ENCODE measurements at regions not wholly inside any gene's neighbourhood (a gene's known extent, or its start where the extent isn't known, plus 50 kb on each side); places are given as distances from the start of the nearest gene placed in this dataset.

DNA sequence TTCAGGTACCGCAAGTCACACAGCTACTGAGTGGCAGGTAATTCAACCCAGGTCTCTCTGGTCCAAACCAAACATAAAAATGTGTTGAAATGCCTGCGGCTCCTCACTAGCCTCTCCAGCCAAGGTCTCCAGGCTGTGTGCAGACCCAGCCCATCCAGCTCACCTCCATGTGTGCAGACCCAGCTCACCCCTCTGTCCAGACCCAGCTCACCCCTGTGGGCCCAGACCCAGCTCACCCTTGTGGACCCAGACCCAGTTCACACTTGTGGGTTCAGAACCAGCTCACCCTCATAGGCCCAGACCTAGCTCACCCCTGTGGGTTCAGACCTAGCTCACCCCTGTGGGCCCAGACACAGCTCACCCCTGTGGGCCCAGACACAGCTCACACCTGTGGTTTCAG is 188.0 kb upstream of the ADCY2 start:
- H3K27me3 Mint-ChIP-seq (ENCODE audit: low read depth), result peaks cover 5% of the 10 kb centered on the region
- peak overlapping the region in 2 of 3 experiments; percentile 90 to 94 for H3K27ac Mint-ChIP-seq

DNA sequence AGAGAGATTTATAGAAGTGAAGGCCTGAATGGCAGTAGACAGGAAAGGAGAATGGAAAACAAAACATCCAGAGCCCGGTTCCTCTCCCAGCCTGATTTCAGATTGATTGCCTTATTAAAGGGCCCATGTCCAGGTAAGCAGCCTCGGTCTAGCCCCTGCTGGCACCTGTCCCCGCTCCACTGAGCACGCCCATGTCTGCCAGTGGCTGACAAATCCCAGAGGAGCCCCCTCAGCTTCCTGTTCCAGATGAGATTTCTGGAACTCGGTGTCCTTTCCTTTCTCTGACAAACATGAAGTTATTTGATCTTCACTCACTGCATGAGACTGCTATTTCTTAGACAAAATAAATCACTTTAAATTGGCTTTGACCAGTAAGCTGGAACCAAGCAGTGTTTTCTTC is 187.0 kb upstream of the ADCY2 start:
- peaks cover 5% of the 10 kb centered on the region for H3K27me3 Mint-ChIP-seq (ENCODE audit: low read depth)

More for the DNA sequence above, 188.0 kb upstream of the ADCY2 start:
- Mint-ChIP-seq H3K4me3 (no peak overlapping the region), H3K36me3 (ENCODE audit: low read depth) (peaks cover 3% of the 10 kb centered on the region), H3K4me1 (peaks cover 17% of the 10 kb centered on the region), H3K9me3 (peaks cover 3% of the 10 kb centered on the region)
- TF ChIP-seq, protein P1, sequence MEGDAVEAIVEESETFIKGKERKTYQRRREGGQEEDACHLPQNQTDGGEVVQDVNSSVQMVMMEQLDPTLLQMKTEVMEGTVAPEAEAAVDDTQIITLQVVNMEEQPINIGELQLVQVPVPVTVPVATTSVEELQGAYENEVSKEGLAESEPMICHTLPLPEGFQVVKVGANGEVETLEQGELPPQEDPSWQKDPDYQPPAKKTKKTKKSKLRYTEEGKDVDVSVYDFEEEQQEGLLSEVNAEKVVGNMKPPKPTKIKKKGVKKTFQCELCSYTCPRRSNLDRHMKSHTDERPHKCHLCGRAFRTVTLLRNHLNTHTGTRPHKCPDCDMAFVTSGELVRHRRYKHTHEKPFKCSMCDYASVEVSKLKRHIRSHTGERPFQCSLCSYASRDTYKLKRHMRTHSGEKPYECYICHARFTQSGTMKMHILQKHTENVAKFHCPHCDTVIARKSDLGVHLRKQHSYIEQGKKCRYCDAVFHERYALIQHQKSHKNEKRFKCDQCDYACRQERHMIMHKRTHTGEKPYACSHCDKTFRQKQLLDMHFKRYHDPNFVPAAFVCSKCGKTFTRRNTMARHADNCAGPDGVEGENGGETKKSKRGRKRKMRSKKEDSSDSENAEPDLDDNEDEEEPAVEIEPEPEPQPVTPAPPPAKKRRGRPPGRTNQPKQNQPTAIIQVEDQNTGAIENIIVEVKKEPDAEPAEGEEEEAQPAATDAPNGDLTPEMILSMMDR (IDR thresholded peaks at IDR 0.05; ENCODE audit: unreplicated experiment in 3 of 3), result no peak

DNA sequence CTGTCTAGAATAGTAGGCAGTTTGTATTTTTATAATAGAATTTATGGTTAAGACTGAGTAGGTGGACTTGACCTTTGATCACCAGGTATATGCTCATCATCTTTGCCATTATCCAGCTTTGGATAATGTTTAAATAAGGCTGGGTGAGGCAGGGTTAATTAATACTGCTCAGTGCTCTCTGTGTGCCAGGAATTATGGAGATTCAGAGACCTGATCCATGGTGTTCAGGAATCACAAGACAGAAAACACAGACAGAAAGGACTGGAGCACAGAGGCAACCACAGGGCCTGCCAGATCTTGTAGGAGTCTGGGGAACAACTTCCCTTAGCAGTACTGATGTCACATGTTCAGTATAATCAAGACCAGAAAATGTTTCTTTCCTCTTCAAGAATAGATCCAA is 186.3 kb upstream of the ADCY2 start:
- Mint-ChIP-seq H3K4me3 (no peak overlapping the region), H3K9me3 (peaks cover 2% of the 10 kb centered on the region)

More for the DNA sequence above, 187.0 kb upstream of the ADCY2 start:
- Mint-ChIP-seq H3K9me3 (peaks cover 3% of the 10 kb centered on the region), H3K27ac (peak overlapping the region; percentile 89 to 94 (median 90)), H3K36me3 (ENCODE audit: low read depth) (peaks cover 3% of the 10 kb centered on the region), H3K4me3 (no peak overlapping the region), H3K4me1 (peaks cover 17% of the 10 kb centered on the region)
- TF ChIP-seq, protein P1 (IDR thresholded peaks at IDR 0.05; ENCODE audit: unreplicated experiment in 3 of 3), result no peak

DNA sequence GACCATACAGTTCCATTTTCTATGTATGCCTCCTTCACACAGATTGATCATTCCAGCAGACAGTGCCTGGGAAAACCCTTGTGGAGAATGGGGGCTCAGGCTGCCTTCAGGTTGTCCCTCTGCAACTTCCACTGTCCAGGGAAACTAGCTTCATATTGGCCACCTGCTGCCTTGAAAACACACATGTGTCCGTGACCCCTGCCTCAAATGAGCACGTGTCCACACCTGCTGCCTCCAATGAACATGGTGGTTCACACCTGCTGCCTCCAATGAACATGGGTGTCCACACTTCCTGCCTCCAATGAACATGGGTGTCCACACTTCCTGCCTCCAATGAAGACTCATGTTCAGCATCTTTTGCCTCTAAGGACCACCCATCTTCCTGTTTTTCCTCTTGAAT is 185.4 kb upstream of the ADCY2 start:
- H3K4me3 Mint-ChIP-seq, result no peak overlapping the region
- peaks cover 5% of the 10 kb centered on the region for H3K27me3 Mint-ChIP-seq (ENCODE audit: low read depth)
- peak overlapping the region in 2 of 3 experiments; percentile 89 to 94 for H3K27ac Mint-ChIP-seq
- H3K4me1 Mint-ChIP-seq, result peaks cover 17% of the 10 kb centered on the region
- no peaks in the 10 kb centered on the region for H3K9me3 Mint-ChIP-seq
- TF ChIP-seq, protein P1 (IDR thresholded peaks at IDR 0.05; ENCODE audit: unreplicated experiment in 3 of 3), result no peak
- H3K36me3 Mint-ChIP-seq (ENCODE audit: low read depth), result no peaks in the 10 kb centered on the region

More for the DNA sequence above, 186.3 kb upstream of the ADCY2 start:
- TF ChIP-seq, protein P1 (IDR thresholded peaks at IDR 0.05; ENCODE audit: unreplicated experiment in 3 of 3), result no peak
- Mint-ChIP-seq H3K27ac (peak overlapping the region; percentile 89 to 94 (median 90)), H3K4me1 (peaks cover 17% of the 10 kb centered on the region), H3K36me3 (ENCODE audit: low read depth) (peaks cover 3% of the 10 kb centered on the region), H3K27me3 (ENCODE audit: low read depth) (peaks cover 5% of the 10 kb centered on the region)

DNA sequence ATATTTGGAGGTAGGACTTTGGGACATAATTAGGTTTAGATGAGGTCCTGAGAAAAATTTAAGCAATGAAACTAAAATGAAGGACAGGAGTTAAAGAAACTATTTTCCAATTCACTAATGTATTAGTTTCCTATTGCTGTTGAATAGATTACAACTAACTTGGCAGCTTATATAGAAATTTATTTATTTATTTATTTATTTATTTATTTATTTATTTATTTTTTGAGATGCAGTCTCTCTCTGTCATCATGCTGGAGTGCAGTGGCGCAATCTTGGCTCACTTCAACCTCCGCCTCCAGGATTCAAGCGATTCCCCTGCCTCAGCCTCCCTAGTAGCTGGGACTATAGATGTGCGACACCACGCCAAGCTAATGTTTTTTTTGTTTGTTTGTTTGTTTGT is 182.4 kb upstream of the ADCY2 start:
- H3K27me3 Mint-ChIP-seq (ENCODE audit: low read depth), result no peaks in the 10 kb centered on the region
- no peaks in the 10 kb centered on the region for H3K9me3 Mint-ChIP-seq
- H3K4me1 Mint-ChIP-seq, result peaks cover 23% of the 10 kb centered on the region
- H3K27ac Mint-ChIP-seq, result no peak overlapping the region
- no peak overlapping the region for H3K4me3 Mint-ChIP-seq
- no peaks in the 10 kb centered on the region for H3K36me3 Mint-ChIP-seq (ENCODE audit: low read depth)
- TF ChIP-seq, protein P1 (IDR thresholded peaks at IDR 0.05; ENCODE audit: unreplicated experiment in 3 of 3), result no peak

DNA sequence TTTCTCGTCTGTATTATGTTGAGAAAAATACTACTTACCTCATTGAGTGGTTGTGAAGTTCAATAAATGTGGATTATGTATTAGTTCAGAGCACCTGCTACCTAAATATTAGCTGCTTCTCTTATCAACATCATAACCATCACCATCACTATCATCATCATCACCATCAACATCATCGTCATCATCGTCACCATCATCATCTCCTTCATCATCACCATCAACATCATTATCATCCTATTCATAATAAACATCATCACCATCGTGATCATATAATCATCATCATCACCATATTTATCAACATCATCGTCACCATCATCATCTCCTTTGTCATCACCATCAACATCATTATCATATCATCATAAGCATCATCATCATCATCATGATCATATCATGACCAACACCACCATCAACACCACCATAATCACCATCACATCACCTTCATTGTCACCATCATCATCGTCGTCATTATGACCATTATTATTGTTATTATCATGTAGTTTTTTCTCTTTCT is 181.0 kb upstream of the ADCY2 start:
- Mint-ChIP-seq H3K4me1 (peaks cover 8% of the 10 kb centered on the region), H3K27me3 (ENCODE audit: low read depth) (no peaks in the 10 kb centered on the region), H3K9me3 (no peaks in the 10 kb centered on the region), H3K4me3 (no peak overlapping the region), H3K36me3 (ENCODE audit: low read depth) (no peaks in the 10 kb centered on the region), H3K27ac (no peak overlapping the region)
- TF ChIP-seq, protein P1 (IDR thresholded peaks at IDR 0.05; ENCODE audit: unreplicated experiment in 3 of 3), result no peak

Measured in nephron (organoid).